Neuronal stem cell (in vitro differentiated cells): ENCODE measurements at regions not wholly inside any gene's neighbourhood (a gene's known extent, or its start where the extent isn't known, plus 50 kb on each side); places are given as distances from the start of the nearest gene placed in this dataset.

Source experiments
- DNase-seq: peaks from one replicate; pipeline ENCODE4 v3.0.0-alpha.2; 2013; ENCODE audit warnings: low spot score
- H2AFZ ChIP-seq: one replicate; pipeline ENCODE4 v1.6.1; 2013; ENCODE audit warnings: mild to moderate bottlenecking, low read length, inconsistent platforms
- H2AK5ac ChIP-seq: 2 replicates; pipeline ENCODE4 v1.6.1; 2013; ENCODE audit warnings: low read depth, mild to moderate bottlenecking, inconsistent platforms, low read length, moderate library complexity, mixed read lengths
- H2BK120ac ChIP-seq: 2 replicates; pipeline ENCODE4 v1.6.1; 2013; ENCODE audit warnings: low read depth, mild to moderate bottlenecking, inconsistent platforms, low read length, moderate library complexity, mixed read lengths
- H2BK12ac ChIP-seq: one replicate; pipeline ENCODE4 v1.6.1; 2013; ENCODE audit warnings: low read length, inconsistent platforms
- H2BK15ac ChIP-seq: 2 replicates; pipeline ENCODE4 v1.6.1; 2013; ENCODE audit warnings: mild to moderate bottlenecking, low read length, inconsistent platforms, mixed read lengths
- H2BK5ac ChIP-seq: one replicate; pipeline ENCODE4 v1.6.1; 2013; ENCODE audit warnings: inconsistent platforms, mild to moderate bottlenecking, low read length, moderate library complexity
- H3K14ac ChIP-seq: one replicate; pipeline ENCODE4 v1.6.1; 2013; ENCODE audit warnings: low read length, inconsistent platforms
- H3K18ac ChIP-seq: 2 replicates; pipeline ENCODE4 v1.6.1; 2013; ENCODE audit warnings: low read length, inconsistent platforms
- H3K23ac ChIP-seq: 2 replicates; pipeline ENCODE4 v1.6.1; 2013; ENCODE audit warnings: low read depth, mild to moderate bottlenecking, mixed read lengths, low read length, inconsistent platforms; ENCODE audit not compliant: poor library complexity
- H3K27ac ChIP-seq: replicated peaks from 3 replicates; pipeline ENCODE4 v1.5.1; 2013; ENCODE audit warnings: low read length, inconsistent platforms
- H3K27me3 ChIP-seq, 3 experiments: 2 replicates each; pipeline ENCODE4 v1.6.1; 2013; ENCODE audit warnings: low read length in 3 of 3, mild to moderate bottlenecking in 2 of 3, inconsistent platforms in 1 of 3, low read depth in 1 of 3, mixed read lengths in 1 of 3, moderate library complexity in 1 of 3; ENCODE audit not compliant: control insufficient read depth in 3 of 3, insufficient read depth in 3 of 3
- H3K36me3 ChIP-seq, 2 donors: replicated peaks in 1 of 2; 2 replicates each; pipeline ENCODE4 v1.6.1; 2013; ENCODE audit warnings: low read length in 2 of 2; ENCODE audit not compliant: control insufficient read depth in 2 of 2, insufficient read depth in 2 of 2
- H3K4ac ChIP-seq: 2 replicates; pipeline ENCODE4 v1.6.1; 2013; ENCODE audit warnings: inconsistent platforms, mild to moderate bottlenecking, low read length, moderate library complexity
- H3K4me1 ChIP-seq, 2 donors: 1 replicate in 1 of 2; 2 replicates in 1 of 2; pipeline ENCODE4 v1.6.1; 2013; ENCODE audit warnings: low read length in 2 of 2, low read depth in 1 of 2; ENCODE audit not compliant: control insufficient read depth in 2 of 2, insufficient read depth in 1 of 2
- H3K4me2 ChIP-seq: one replicate; pipeline ENCODE4 v1.6.1; 2013; ENCODE audit warnings: mild to moderate bottlenecking, low read length, inconsistent platforms; ENCODE audit not compliant: insufficient read depth, poor library complexity, severe bottlenecking
- H3K4me3 ChIP-seq, 2 donors: 2 replicates each; pipeline ENCODE4 v1.5.1; 2013; ENCODE audit warnings: low read length in 2 of 2, mild to moderate bottlenecking in 2 of 2, inconsistent platforms in 1 of 2, moderate library complexity in 1 of 2
- H3K79me1 ChIP-seq: one replicate; pipeline ENCODE4 v1.6.1; 2013; ENCODE audit warnings: low read depth, mild to moderate bottlenecking, inconsistent platforms, low read length, moderate library complexity
- H3K9ac ChIP-seq: one replicate; pipeline ENCODE4 v1.6.1; 2013; ENCODE audit warnings: mild to moderate bottlenecking, low read depth, low read length, inconsistent platforms; ENCODE audit not compliant: poor library complexity
- H3K9me3 ChIP-seq, 2 donors: replicated peaks in 1 of 2; 2 replicates each; pipeline versions ENCODE3 to v1.6.1; 2013; ENCODE audit warnings: low read length in 2 of 2, mild to moderate bottlenecking in 2 of 2, inconsistent platforms in 1 of 2, low read depth in 1 of 2, mixed read lengths in 1 of 2, moderate library complexity in 1 of 2; ENCODE audit not compliant: control insufficient read depth in 2 of 2, insufficient read depth in 1 of 2
- H4K8ac ChIP-seq: one replicate; pipeline ENCODE4 v1.6.1; 2013; ENCODE audit warnings: low read depth, mild to moderate bottlenecking, inconsistent platforms, low read length, moderate library complexity
- H4K91ac ChIP-seq: one replicate; pipeline ENCODE4 v1.6.1; 2013; ENCODE audit warnings: low read length, low read depth, mild to moderate bottlenecking, inconsistent platforms; ENCODE audit not compliant: poor library complexity
- whole genome bisulfite sequencing, 2 donors: extraction: QIAGEN DNeasy Blood & Tissue Kit; methylation state at CpG; one replicate each; pipeline ENCODE4 v1.1.7; 2013; ENCODE audit warnings: missing lambda C conversion rate in 2 of 2, mixed read lengths in 1 of 2; ENCODE audit not compliant: insufficient read length in 2 of 2, insufficient replicate concordance in 1 of 2; ENCODE audit errors: extremely low coverage in 2 of 2; 5-methylcytosine and 5-hydroxymethylcytosine counted together

- Histone ChIP-seq H3K23ac (no peak overlapping the region), H3K18ac (no peak overlapping the region), H3K27ac (no peak overlapping the region), H3K4me3 (no peak overlapping the region), H4K8ac (no peak overlapping the region), H3K4me1 (peaks cover 0 to 3% of the 10 kb centered on the region in 2 donors), H4K91ac (no peak overlapping the region), H2BK5ac (no peak overlapping the region), H2BK120ac (no peak overlapping the region), H3K27me3 (no peaks in the 10 kb centered on the region), H3K9ac (no peak overlapping the region), H3K36me3 (no peaks in the 10 kb centered on the region), H2BK12ac (no peak overlapping the region), H3K9me3 (no peaks in the 10 kb centered on the region), H3K4me2 (no peak overlapping the region), H2AFZ (no peak overlapping the region), H2BK15ac (no peak overlapping the region), H3K79me1 (no peaks in the 10 kb centered on the region), H2AK5ac (no peak overlapping the region), H3K4ac (no peak overlapping the region), H3K14ac (no peak overlapping the region)
- no peak for DNase-seq
- no CpG with 5 or more reads among the region's 3 CpGs for WGBS, 2 donors
Observed at GRCh38 chr4:54556587-54556986, 101.2 kb upstream of the KIT start.

GRCh38 chr4:54558889-54559677 lies 98.7 kb upstream of the KIT start:
- no peak overlapping the region for H3K27ac ChIP-seq
- H2BK5ac ChIP-seq: no peak overlapping the region
- H3K18ac ChIP-seq: no peak overlapping the region
- H3K4me1 ChIP-seq: peaks cover 0 to 3% of the 10 kb centered on the region in 2 donors
- no peaks in the 10 kb centered on the region for H3K9me3 ChIP-seq
- H2AFZ ChIP-seq: no peak overlapping the region
- DNase-seq: no peak
- no peak overlapping the region for H2AK5ac ChIP-seq
- no CpG with 5 or more reads among the region's 2 CpGs for WGBS, 2 donors
- no peak overlapping the region for H3K9ac ChIP-seq
- H2BK12ac ChIP-seq: no peak overlapping the region
- no peaks in the 10 kb centered on the region for H3K79me1 ChIP-seq
- no peak overlapping the region for H3K4me2 ChIP-seq
- no peak overlapping the region for H4K91ac ChIP-seq
- no peak overlapping the region for H3K4me3 ChIP-seq
- H3K36me3 ChIP-seq: no peaks in the 10 kb centered on the region
- no peak overlapping the region for H3K4ac ChIP-seq
- H4K8ac ChIP-seq: no peak overlapping the region
- H2BK120ac ChIP-seq: no peak overlapping the region
- H3K23ac ChIP-seq: no peak overlapping the region
- H3K27me3 ChIP-seq: no peaks in the 10 kb centered on the region
- no peak overlapping the region for H3K14ac ChIP-seq
- H2BK15ac ChIP-seq: no peak overlapping the region

- no peak for DNase-seq
- H3K9ac ChIP-seq: no peak overlapping the region
- no peaks in the 10 kb centered on the region for H3K27me3 ChIP-seq
- no peak overlapping the region for H3K23ac ChIP-seq
- H4K91ac ChIP-seq: no peak overlapping the region
- no peak overlapping the region for H3K27ac ChIP-seq
- no peaks in the 10 kb centered on the region for H3K79me1 ChIP-seq
- H2BK12ac ChIP-seq: no peak overlapping the region
- no peak overlapping the region for H2AFZ ChIP-seq
- no peak overlapping the region for H2AK5ac ChIP-seq
- no peak overlapping the region for H3K18ac ChIP-seq
- no peak overlapping the region for H3K4me3 ChIP-seq
- no peak overlapping the region for H2BK5ac ChIP-seq
- no peak overlapping the region for H2BK120ac ChIP-seq
- H3K9me3 ChIP-seq: no peaks in the 10 kb centered on the region
- no peak overlapping the region for H3K14ac ChIP-seq
- no peak overlapping the region for H3K4ac ChIP-seq
- H3K4me2 ChIP-seq: no peak overlapping the region
- no CpG with 5 or more reads among the region's 4 CpGs for WGBS, 2 donors
- H3K4me1 ChIP-seq: peaks cover 0 to 4% of the 10 kb centered on the region in 2 donors
- H4K8ac ChIP-seq: no peak overlapping the region
- H3K36me3 ChIP-seq: no peaks in the 10 kb centered on the region
- no peak overlapping the region for H2BK15ac ChIP-seq
Observed at GRCh38 chr4:54560513-54560912, 97.2 kb upstream of the KIT start.

GRCh38 chr4:54561940-54562339 lies 95.8 kb upstream of the KIT start:
- no peak overlapping the region for H3K23ac ChIP-seq
- peaks cover 0 to 1% of the 10 kb centered on the region in 2 donors for H3K4me1 ChIP-seq
- H2BK5ac ChIP-seq: no peak overlapping the region
- no peaks in the 10 kb centered on the region for H3K36me3 ChIP-seq
- no peaks in the 10 kb centered on the region for H3K79me1 ChIP-seq
- no peak overlapping the region for H3K4me3 ChIP-seq
- no peak overlapping the region for H3K27ac ChIP-seq
- no peak overlapping the region for H4K8ac ChIP-seq
- H3K4me2 ChIP-seq: no peak overlapping the region
- H2AK5ac ChIP-seq: no peak overlapping the region
- WGBS, 2 donors: no CpG with 5 or more reads among the region's 5 CpGs
- no peaks in the 10 kb centered on the region for H3K9me3 ChIP-seq
- no peak overlapping the region for H3K9ac ChIP-seq
- H3K27me3 ChIP-seq: no peaks in the 10 kb centered on the region
- H3K18ac ChIP-seq: no peak overlapping the region
- no peak overlapping the region for H4K91ac ChIP-seq
- no peak overlapping the region for H2AFZ ChIP-seq
- H2BK120ac ChIP-seq: no peak overlapping the region
- DNase-seq: no peak
- no peak overlapping the region for H2BK15ac ChIP-seq
- no peak overlapping the region for H3K4ac ChIP-seq
- H3K14ac ChIP-seq: no peak overlapping the region
- H2BK12ac ChIP-seq: no peak overlapping the region
